ENCODE measurements at regions not wholly inside any gene's neighbourhood (a gene's known extent, or its start where the extent isn't known, plus 50 kb on each side); places are given as distances from the start of the nearest gene placed in this dataset.
A peak's percentile ranks its signal among the peaks of the same experiment; 100 is the strongest.

GRCh38 chr3:177758126-177758525 is 560.8 kb upstream of the TBL1XR1 start:
- DNase-seq (ENCODE audit: insufficient read length, low spot score) (no peak), FAIRE-seq (no peak)
- TF ChIP-seq SPI1 (IDR thresholded peaks at IDR 0.05; ENCODE audit: low read depth, low read length) (no peak), POLR2A (IDR thresholded peaks at IDR 0.05; ENCODE audit: low read depth, low read length) (no peak), POLR2AphosphoS5 (IDR thresholded peaks at IDR 0.05; ENCODE audit: low read depth, low read length) (no peak), POU2F2 (IDR thresholded peaks at IDR 0.05; ENCODE audit: low read depth, low read length) (no peak), PAX5 (IDR thresholded peaks at IDR 0.05; ENCODE audit: insufficient read depth, low read length, severe bottlenecking) (no peak), TAF1 (IDR thresholded peaks at IDR 0.05; ENCODE audit: low read depth, low read length) (no peak)

- no peak for DNase-seq (ENCODE audit: insufficient read length, low spot score)
- no peak for TF ChIP-seq POLR2A (IDR thresholded peaks at IDR 0.05; ENCODE audit: low read depth, low read length)
- TF ChIP-seq POU2F2 (IDR thresholded peaks at IDR 0.05; ENCODE audit: low read depth, low read length) = no peak
- no peak for TF ChIP-seq PAX5 (IDR thresholded peaks at IDR 0.05; ENCODE audit: insufficient read depth, low read length, severe bottlenecking)
- TF ChIP-seq TAF1 (IDR thresholded peaks at IDR 0.05; ENCODE audit: low read depth, low read length) = no peak
- no peak for TF ChIP-seq SPI1 (IDR thresholded peaks at IDR 0.05; ENCODE audit: low read depth, low read length)
- TF ChIP-seq POLR2AphosphoS5 (IDR thresholded peaks at IDR 0.05; ENCODE audit: low read depth, low read length) = no peak
- no peak for FAIRE-seq
These were observed 563.5 kb upstream of the TBL1XR1 start for GRCh38 chr3:177760803-177761202.

DNA sequence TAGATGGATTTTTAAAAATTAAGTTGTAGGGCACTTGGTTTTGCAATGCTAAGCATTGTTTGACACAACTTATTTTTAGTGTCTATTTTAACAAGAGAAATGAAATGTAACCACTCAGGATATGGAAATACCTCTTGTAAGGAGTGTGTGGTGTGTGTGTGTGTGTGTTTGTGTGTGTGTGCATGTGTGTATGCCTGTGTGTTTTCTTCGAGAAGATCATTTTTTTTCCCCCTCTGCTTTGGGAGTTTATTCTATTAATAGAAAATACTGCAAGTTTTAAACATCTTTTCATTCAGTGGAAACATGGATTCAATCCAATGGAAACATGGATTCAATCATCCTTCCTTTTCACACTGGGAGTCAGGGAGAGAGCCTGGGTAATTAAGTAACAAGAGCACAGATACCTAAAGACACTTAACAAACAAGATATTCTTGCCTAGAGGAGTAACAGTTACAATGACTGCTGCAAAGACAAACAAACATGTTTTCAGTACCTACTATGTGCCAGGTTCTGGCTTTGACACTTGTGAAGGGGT is 567.2 kb upstream of the TBL1XR1 start:
- no peak for TF ChIP-seq TAF1 (IDR thresholded peaks at IDR 0.05; ENCODE audit: low read depth, low read length)
- TF ChIP-seq POLR2A (IDR thresholded peaks at IDR 0.05; ENCODE audit: low read depth, low read length) = no peak
- FAIRE-seq = no peak
- no peak for DNase-seq (ENCODE audit: insufficient read length, low spot score)

GRCh38 chr3:177764933-177765332 is 567.7 kb upstream of the TBL1XR1 start:
- DNase-seq (ENCODE audit: insufficient read length, low spot score) (no peak), FAIRE-seq (no peak)
- TF ChIP-seq PAX5 (IDR thresholded peaks at IDR 0.05; ENCODE audit: insufficient read depth, low read length, severe bottlenecking) = no peak
- TF ChIP-seq POLR2A (IDR thresholded peaks at IDR 0.05; ENCODE audit: low read depth, low read length) = no peak
- TF ChIP-seq TAF1 (IDR thresholded peaks at IDR 0.05; ENCODE audit: low read depth, low read length) = no peak
- no peak for TF ChIP-seq POU2F2 (IDR thresholded peaks at IDR 0.05; ENCODE audit: low read depth, low read length)
- TF ChIP-seq SPI1 (IDR thresholded peaks at IDR 0.05; ENCODE audit: low read depth, low read length) = no peak
- no peak for TF ChIP-seq POLR2AphosphoS5 (IDR thresholded peaks at IDR 0.05; ENCODE audit: low read depth, low read length)

DNA sequence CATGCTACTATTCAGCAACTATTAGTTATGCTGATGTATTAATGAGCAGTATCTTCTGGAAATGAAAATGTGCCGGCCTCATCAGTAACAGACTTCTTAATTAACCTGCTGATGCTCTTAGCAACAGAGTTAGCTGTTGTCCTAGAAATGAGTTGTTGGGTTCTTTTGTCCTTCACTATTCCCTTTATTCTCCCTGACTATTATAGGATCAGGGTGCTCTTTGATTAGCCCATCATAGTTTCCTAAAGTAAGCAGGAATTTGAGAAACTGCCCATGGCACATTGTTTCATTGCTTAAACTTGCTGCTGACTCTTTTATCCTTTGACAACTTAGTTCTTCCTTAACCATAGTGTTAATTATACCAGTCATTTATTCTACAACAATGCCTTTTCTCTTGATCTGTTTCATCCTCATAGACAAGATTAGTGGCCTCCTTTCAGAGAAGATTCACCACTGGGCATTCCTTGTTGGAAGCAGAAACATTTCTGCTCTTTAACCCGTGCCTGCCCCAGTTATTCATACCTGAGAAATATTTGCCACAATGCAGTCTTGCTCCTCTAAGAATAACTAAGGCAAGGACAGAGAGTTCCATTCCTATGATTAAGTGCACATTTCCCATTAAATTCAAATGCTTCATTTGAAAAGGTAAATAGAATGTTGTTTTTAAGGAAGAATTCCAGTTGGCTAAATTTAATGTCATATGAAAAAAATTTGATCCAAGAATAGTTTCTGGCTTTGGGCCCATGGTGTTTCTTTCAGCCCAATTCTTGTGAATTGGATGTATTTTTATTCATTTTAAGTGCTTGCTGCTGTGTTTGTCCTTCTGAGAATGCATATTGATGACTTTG is 573.3 kb upstream of the TBL1XR1 start:
- FAIRE-seq (no peak), DNase-seq (ENCODE audit: insufficient read length, low spot score) (no peak)
- TF ChIP-seq SPI1 (IDR thresholded peaks at IDR 0.05; ENCODE audit: low read depth, low read length) (no peak), POU2F2 (IDR thresholded peaks at IDR 0.05; ENCODE audit: low read depth, low read length) (no peak), POLR2A (IDR thresholded peaks at IDR 0.05; ENCODE audit: low read depth, low read length) (no peak), PAX5 (IDR thresholded peaks at IDR 0.05; ENCODE audit: insufficient read depth, low read length, severe bottlenecking) (no peak), POLR2AphosphoS5 (IDR thresholded peaks at IDR 0.05; ENCODE audit: low read depth, low read length) (no peak), TAF1 (IDR thresholded peaks at IDR 0.05; ENCODE audit: low read depth, low read length) (no peak)

DNA sequence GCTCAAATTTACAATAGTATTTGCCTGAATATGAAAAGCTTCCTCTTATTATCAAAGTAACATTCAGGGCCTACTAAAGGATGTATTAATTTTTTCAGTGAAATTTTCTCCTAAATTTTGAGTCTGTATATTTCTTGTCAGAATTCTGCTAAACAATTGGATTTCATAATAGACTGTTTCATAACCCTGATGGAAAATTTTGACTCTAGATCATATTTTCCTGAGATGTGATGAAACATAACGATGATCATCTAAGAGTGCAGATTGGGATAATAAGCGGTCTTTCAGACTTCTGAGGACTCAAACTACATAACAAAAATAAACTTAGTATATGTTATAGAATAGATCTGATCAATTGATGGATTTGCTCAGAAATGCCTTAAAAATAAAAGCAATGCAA is 574.5 kb upstream of the TBL1XR1 start:
- DNase-seq (ENCODE audit: insufficient read length, low spot score) = no peak
- TF ChIP-seq POU2F2 (IDR thresholded peaks at IDR 0.05; ENCODE audit: low read depth, low read length) (no peak), TAF1 (IDR thresholded peaks at IDR 0.05; ENCODE audit: low read depth, low read length) (no peak), POLR2AphosphoS5 (IDR thresholded peaks at IDR 0.05; ENCODE audit: low read depth, low read length) (no peak), SPI1 (IDR thresholded peaks at IDR 0.05; ENCODE audit: low read depth, low read length) (no peak), PAX5 (IDR thresholded peaks at IDR 0.05; ENCODE audit: insufficient read depth, low read length, severe bottlenecking) (no peak), POLR2A (IDR thresholded peaks at IDR 0.05; ENCODE audit: low read depth, low read length) (no peak)
- FAIRE-seq = no peak

GRCh38 chr3:177772908-177773557 is 575.8 kb upstream of the TBL1XR1 start:
- FAIRE-seq = no peak
- no peak for DNase-seq (ENCODE audit: insufficient read length, low spot score)
- TF ChIP-seq POLR2A (IDR thresholded peaks at IDR 0.05; ENCODE audit: low read depth, low read length) = no peak
- TF ChIP-seq SPI1 (IDR thresholded peaks at IDR 0.05; ENCODE audit: low read depth, low read length) = peak; percentile 92

DNA sequence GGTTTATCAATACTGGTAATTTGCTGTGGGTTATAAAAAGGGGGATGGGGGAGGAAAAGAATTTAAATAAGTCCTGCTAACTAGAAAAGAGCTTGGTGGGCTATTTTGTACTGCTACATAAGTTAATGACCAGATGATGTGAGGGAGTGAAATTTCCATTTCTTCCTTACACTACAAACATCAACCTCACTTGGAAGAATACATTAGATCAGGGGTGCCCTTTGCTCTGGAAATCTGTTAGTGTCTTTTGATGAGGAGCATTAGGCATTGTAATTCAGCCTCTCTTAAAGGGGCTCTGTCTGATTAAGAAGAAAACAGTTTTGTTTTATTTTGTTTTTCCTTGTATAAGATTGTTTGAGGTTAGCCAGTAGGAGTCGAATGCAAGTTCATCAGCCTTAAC is 576.4 kb upstream of the TBL1XR1 start:
- FAIRE-seq (no peak), DNase-seq (ENCODE audit: insufficient read length, low spot score) (no peak)
- no peak for TF ChIP-seq POU2F2 (IDR thresholded peaks at IDR 0.05; ENCODE audit: low read depth, low read length)

DNA sequence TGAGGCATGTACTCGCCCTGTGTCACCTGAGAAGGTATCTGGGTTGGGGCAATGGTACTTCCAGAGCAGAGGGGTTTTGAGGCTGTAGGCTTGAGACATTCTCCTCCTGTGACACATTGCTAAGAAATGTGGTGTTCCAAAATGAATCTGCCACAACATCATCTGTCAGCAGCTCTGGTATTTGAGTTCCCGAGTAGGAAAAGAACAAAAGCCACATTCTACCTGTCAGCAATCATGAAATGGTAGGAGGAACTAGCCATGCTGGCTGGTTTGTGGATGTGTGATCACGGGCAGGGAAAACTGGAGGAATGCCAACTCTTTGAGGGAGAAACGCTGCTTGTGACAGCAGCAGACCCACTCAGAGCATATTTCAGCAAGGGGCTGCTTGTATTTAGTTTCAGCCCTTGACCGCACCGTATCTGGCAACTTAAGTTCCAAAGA is 579.4 kb upstream of the TBL1XR1 start:
- TF ChIP-seq PAX5 (IDR thresholded peaks at IDR 0.05; ENCODE audit: insufficient read depth, low read length, severe bottlenecking) = no peak
- no peak for TF ChIP-seq POLR2A (IDR thresholded peaks at IDR 0.05; ENCODE audit: low read depth, low read length)
- no peak for TF ChIP-seq TAF1 (IDR thresholded peaks at IDR 0.05; ENCODE audit: low read depth, low read length)
- no peak for TF ChIP-seq SPI1 (IDR thresholded peaks at IDR 0.05; ENCODE audit: low read depth, low read length)
- no peak for TF ChIP-seq POU2F2 (IDR thresholded peaks at IDR 0.05; ENCODE audit: low read depth, low read length)
- TF ChIP-seq POLR2AphosphoS5 (IDR thresholded peaks at IDR 0.05; ENCODE audit: low read depth, low read length) = no peak
- no peak for FAIRE-seq

GRCh38 chr3:177777699-177778098 is 580.4 kb upstream of the TBL1XR1 start:
- DNase-seq (ENCODE audit: insufficient read length, low spot score) = peak; percentile 9
- FAIRE-seq = no peak
- no peak for TF ChIP-seq POU2F2 (IDR thresholded peaks at IDR 0.05; ENCODE audit: low read depth, low read length)
- no peak for TF ChIP-seq TAF1 (IDR thresholded peaks at IDR 0.05; ENCODE audit: low read depth, low read length)
- no peak for TF ChIP-seq PAX5 (IDR thresholded peaks at IDR 0.05; ENCODE audit: insufficient read depth, low read length, severe bottlenecking)
- no peak for TF ChIP-seq POLR2A (IDR thresholded peaks at IDR 0.05; ENCODE audit: low read depth, low read length)
- TF ChIP-seq SPI1 (IDR thresholded peaks at IDR 0.05; ENCODE audit: low read depth, low read length) = no peak
- TF ChIP-seq POLR2AphosphoS5 (IDR thresholded peaks at IDR 0.05; ENCODE audit: low read depth, low read length) = no peak

More for the DNA sequence above, 579.4 kb upstream of the TBL1XR1 start:
- no peak for DNase-seq (ENCODE audit: insufficient read length, low spot score)

All from GM12891 (cell line).